Lower leg skin (tissue), 4 donors: ENCODE measurements at regions not wholly inside any gene's neighbourhood (a gene's known extent, or its start where the extent isn't known, plus 50 kb on each side); places are given as distances from the start of the nearest gene placed in this dataset.

Experiments
- DNase-seq, 2 donors: peaks; one replicate each; pipeline ENCODE4 v3.0.0-alpha.2; 2019; ENCODE audit warnings: low spot score in 2 of 2
- H3K4me3 ChIP-seq: fragments of 200-600 bp; sonication (generic); 2 replicates; pipeline ENCODE4 v1.5.1; 2017; ENCODE audit warnings: mild to moderate bottlenecking, low read depth; ENCODE audit not compliant: poor library complexity, severe bottlenecking
- POLR2A ChIP-seq, 2 donors: fragments of 450-650 bp; IDR thresholded peaks; one replicate each; pipeline ENCODE4 v1.6.1; 2016 to 2017; ENCODE audit warnings: antibody characterized with exemption in 2 of 2, mild to moderate bottlenecking in 1 of 2, moderate library complexity in 1 of 2
- WGBS, 2 donors: methylation state at CpG; one replicate each; pipeline ENCODE4 v1.1.5; 2018; 5-methylcytosine and 5-hydroxymethylcytosine counted together
- intact Hi-C: fragments of 100-400 bp; cut with DNase I; formaldehyde crosslinking; loops from one replicate; pipeline ENCODE4 v1.15.0; 2023; ENCODE audit warnings: low total_unique reads
- TF ChIP-seq, protein P1 (sequence below), 3 donors: fragments of 450-650 bp; IDR thresholded peaks; one replicate each; pipeline ENCODE4 v1.5.1; 2016; ENCODE audit warnings: antibody characterized with exemption in 3 of 3, mild to moderate bottlenecking in 3 of 3, moderate library complexity in 2 of 3

DNA sequence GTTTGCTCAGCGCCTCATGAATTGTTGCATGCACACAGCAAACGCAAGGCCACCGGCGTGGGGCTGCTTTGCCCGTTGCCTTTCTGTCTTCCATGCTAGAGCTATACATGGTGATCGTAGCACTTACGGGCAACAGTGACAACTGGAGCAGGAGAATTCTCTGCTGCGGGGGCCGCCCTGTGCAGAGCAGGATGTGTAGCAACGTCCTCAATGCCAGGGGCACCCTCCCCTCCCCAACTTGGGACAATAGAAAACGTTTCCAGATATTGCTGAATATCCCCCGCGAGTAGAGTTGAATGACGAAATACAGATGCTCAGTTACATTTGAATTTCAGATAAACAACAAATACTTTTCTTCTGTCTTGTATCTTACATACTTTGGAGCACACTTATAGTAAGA lies 198.7 kb downstream of the TFAP2C start:
- no peak for DNase-seq
- H3K4me3 ChIP-seq, result no peak overlapping the region
- intact Hi-C loops, result no loop called here
- WGBS, 2 donors, result 27 to 30% methylated on average over 12 to 14 of the region's 14 CpGs
- no peak for TF ChIP-seq POLR2A (IDR thresholded peaks at IDR 0.05)
- TF ChIP-seq, protein P1, sequence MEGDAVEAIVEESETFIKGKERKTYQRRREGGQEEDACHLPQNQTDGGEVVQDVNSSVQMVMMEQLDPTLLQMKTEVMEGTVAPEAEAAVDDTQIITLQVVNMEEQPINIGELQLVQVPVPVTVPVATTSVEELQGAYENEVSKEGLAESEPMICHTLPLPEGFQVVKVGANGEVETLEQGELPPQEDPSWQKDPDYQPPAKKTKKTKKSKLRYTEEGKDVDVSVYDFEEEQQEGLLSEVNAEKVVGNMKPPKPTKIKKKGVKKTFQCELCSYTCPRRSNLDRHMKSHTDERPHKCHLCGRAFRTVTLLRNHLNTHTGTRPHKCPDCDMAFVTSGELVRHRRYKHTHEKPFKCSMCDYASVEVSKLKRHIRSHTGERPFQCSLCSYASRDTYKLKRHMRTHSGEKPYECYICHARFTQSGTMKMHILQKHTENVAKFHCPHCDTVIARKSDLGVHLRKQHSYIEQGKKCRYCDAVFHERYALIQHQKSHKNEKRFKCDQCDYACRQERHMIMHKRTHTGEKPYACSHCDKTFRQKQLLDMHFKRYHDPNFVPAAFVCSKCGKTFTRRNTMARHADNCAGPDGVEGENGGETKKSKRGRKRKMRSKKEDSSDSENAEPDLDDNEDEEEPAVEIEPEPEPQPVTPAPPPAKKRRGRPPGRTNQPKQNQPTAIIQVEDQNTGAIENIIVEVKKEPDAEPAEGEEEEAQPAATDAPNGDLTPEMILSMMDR (IDR thresholded peaks at IDR 0.05), result no peak

DNA sequence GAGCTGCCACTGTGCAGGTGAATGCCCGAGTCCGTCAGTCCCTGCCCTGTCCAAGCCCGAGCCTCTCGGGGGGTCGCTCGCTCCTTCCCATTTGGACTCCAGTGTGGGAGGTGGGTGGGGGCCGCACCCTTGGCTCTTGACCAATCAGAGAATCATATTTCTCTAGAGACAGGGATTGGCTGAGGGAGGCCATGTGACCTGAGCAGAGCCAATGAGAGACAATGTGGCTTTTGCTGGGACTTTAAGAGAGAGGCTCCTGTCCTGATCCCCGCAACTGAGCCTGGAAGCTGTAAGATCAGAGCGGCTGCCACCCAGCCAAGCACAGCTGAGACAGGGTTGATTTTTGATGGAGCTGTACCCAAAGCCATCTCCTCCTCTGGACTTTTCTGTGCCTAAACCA lies 199.3 kb downstream of the TFAP2C start:
- no peak overlapping the region for H3K4me3 ChIP-seq
- DNase-seq, result no peak
- 82 to 83% methylated on average over 8 to 9 of the region's 9 CpGs for WGBS, 2 donors
- TF ChIP-seq, protein P1 (IDR thresholded peaks at IDR 0.05), result no peak
- no peak for TF ChIP-seq POLR2A (IDR thresholded peaks at IDR 0.05)
- intact Hi-C loops, result no loop called here

DNA sequence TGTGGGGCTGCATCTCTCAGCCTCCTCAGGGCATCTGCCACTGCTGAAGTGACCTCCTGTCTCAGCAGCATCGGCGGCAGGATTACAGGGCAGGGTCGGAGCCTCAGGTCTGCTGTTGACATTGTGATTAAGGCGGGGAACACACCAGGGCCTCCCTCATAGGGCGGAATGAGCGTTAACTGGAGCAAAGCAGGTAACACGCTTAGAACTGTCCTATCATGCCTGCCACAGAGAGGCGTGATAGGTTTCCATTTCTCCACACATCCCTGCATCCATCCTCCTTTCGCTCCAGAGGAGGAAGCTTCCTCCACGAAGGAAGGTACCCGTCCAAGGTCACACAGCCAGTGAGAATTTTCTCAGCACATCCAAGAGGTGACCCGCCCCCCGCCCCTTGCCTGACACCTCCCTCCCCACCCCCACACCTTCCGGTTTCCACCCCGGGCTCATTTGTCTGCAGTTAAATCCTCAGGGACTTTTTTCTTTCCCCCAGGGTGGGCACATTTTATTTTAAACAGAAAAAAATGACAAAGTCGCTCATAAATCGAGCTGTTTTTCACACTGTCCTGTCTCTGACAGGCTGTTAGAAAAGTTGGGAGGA lies 200.8 kb downstream of the TFAP2C start:
- no peak for DNase-seq
- intact Hi-C loops, result no loop called here
- no peak for TF ChIP-seq POLR2A (IDR thresholded peaks at IDR 0.05)
- TF ChIP-seq, protein P1 (IDR thresholded peaks at IDR 0.05), result no peak
- no peak overlapping the region for H3K4me3 ChIP-seq
- 30 to 43% methylated on average over 17 of the region's 17 CpGs for WGBS, 2 donors

GRCh38 chr20:56831795-56832194 lies 202.7 kb downstream of the TFAP2C start:
- intact Hi-C loops, result no loop called here

GRCh38 chr20:56833427-56833826 lies 204.3 kb downstream of the TFAP2C start:
- DNase-seq, result no peak
- no peak overlapping the region for H3K4me3 ChIP-seq
- WGBS, 2 donors, result 49 to 65% methylated on average over 5 of the region's 5 CpGs

More at GRCh38 chr20:56831795-56832194, 202.7 kb downstream of the TFAP2C start:
- no peak overlapping the region for H3K4me3 ChIP-seq
- TF ChIP-seq POLR2A (IDR thresholded peaks at IDR 0.05), result no peak
- TF ChIP-seq, protein P1 (IDR thresholded peaks at IDR 0.05), result no peak
- 52 to 61% methylated on average over 4 of the region's 4 CpGs for WGBS, 2 donors
- no peak for DNase-seq

More at GRCh38 chr20:56833427-56833826, 204.3 kb downstream of the TFAP2C start:
- intact Hi-C loops, result no loop called here
- TF ChIP-seq POLR2A (IDR thresholded peaks at IDR 0.05), result no peak
- TF ChIP-seq, protein P1 (IDR thresholded peaks at IDR 0.05), result no peak
